HCT116 (cell line): ENCODE measurements at regions not wholly inside any gene's neighbourhood (a gene's known extent, or its start where the extent isn't known, plus 50 kb on each side); places are given as distances from the start of the nearest gene placed in this dataset.

Experiments
- ATAC-seq: fragments of 200-7000 bp; cut with Tn5 transposase; 2 replicates; pipeline ENCODE4 v1.9.1; 2020; ENCODE audit warnings: mild to moderate bottlenecking, moderate library complexity
- BruUV-seq: library from RNA; stranded (reverse); fragments of 400-500 nt; replicated peaks from 2 replicates; lab custom pipeline; 2021; lab: Mats Ljungman, UMichigan
- CTCF ChIA-PET: fragments of 300-600 bp; sonication (Branson Sonifier 250); formaldehyde crosslinking; loops from one replicate; lab custom pipeline; 2021; ENCODE audit warnings: antibody characterized with exemption; lab: Charles Lee
- POLR2A ChIA-PET: fragments of 300-600, 350-600 bp; sonication (Branson Sonifier 250); formaldehyde crosslinking; loops from one replicate; lab custom pipeline; 2021; ENCODE audit warnings: antibody characterized with exemption; lab: Charles Lee
- RAD21 ChIA-PET, 2 experiments: fragments of 300-600 bp; sonication (Branson Sonifier 250); formaldehyde crosslinking; loops; one replicate each; lab custom pipeline; 2023; ENCODE audit warnings: low total read pairs in 2 of 2; ENCODE audit not compliant: uncharacterized antibody in 2 of 2, unreplicated experiment in 2 of 2, low non-redundant PET in 1 of 2; lab: Charles Lee
- DNase-seq: peaks from one replicate; pipeline ENCODE4 v3.0.0-alpha.2; 2010; ENCODE audit warnings: low read depth, low spot score
- H2AFZ ChIP-seq: fragments of 200-600 bp; shearing (Covaris generic), sonication (generic); 2 replicates; pipeline ENCODE4 v1.6.1; 2017; ENCODE audit warnings: low read depth, mixed run types, mixed read lengths, antibody characterized with exemption, low read length; ENCODE audit not compliant: poor library complexity, severe bottlenecking
- H3K27ac ChIP-seq: 2 replicates; pipeline ENCODE4 v1.5.1; 2012; ENCODE audit warnings: low read depth, low read length
- H3K27me3 ChIP-seq: fragments of 200-600 bp; sonication (generic); 2 replicates; pipeline ENCODE4 v1.6.1; 2016; ENCODE audit warnings: mixed run types, low read length, mixed read lengths; ENCODE audit not compliant: insufficient read depth
- H3K36me3 ChIP-seq, 2 experiments: fragments of 200-500 bp in 1 of 2; fragments of 200-600 bp in 1 of 2; sonication (Bioruptor generic) in 1 of 2; sonication (generic) in 1 of 2; 2 replicates each; pipeline versions ENCODE4 v1.5.1 to v1.6.1; 2014 to 2016; ENCODE audit warnings: low read length in 2 of 2, inconsistent platforms in 1 of 2, mixed read lengths in 1 of 2, mixed run types in 1 of 2; ENCODE audit not compliant: insufficient read depth in 2 of 2, control insufficient read depth in 1 of 2
- H3K4me1 ChIP-seq, 2 experiments: fragments of 200-600 bp in 1 of 2; sonication (generic) in 1 of 2; 2 replicates each; pipeline versions ENCODE4 v1.5.1 to v1.6.1; 2012 to 2017; ENCODE audit warnings: low read length in 2 of 2, inconsistent platforms in 1 of 2, mild to moderate bottlenecking in 1 of 2, mixed read lengths in 1 of 2, mixed run types in 1 of 2, moderate library complexity in 1 of 2; ENCODE audit not compliant: insufficient read depth in 2 of 2, control insufficient read depth in 1 of 2
- H3K4me2 ChIP-seq: fragments of 200-600 bp; sonication (generic); 2 replicates; pipeline ENCODE4 v1.6.1; 2017; ENCODE audit warnings: mixed run types, low read length, mixed read lengths
- H3K4me3 ChIP-seq, 2 experiments: fragments of 200-600 bp in 1 of 2; sonication (generic) in 1 of 2; replicated peaks in 1 of 2; 2 replicates each; pipeline ENCODE4 v1.5.1; 2011 to 2016; ENCODE audit warnings: low read length in 2 of 2, control low read depth in 1 of 2, low read depth in 1 of 2, mild to moderate bottlenecking in 1 of 2, mixed read lengths in 1 of 2, mixed run types in 1 of 2
- H3K79me2 ChIP-seq: fragments of 200-600 bp; sonication (generic); 2 replicates; pipeline ENCODE4 v1.6.1; 2017; ENCODE audit warnings: mild to moderate bottlenecking, mixed run types, low read length, moderate library complexity, mixed read lengths; ENCODE audit not compliant: insufficient read depth
- H3K9ac ChIP-seq: fragments of 200-600 bp; sonication (generic); 2 replicates; pipeline ENCODE4 v1.6.1; 2016; ENCODE audit warnings: low read length, mixed read lengths
- H3K9me2 ChIP-seq: fragments of 200-600 bp; sonication (generic), shearing (Covaris generic); 2 replicates; pipeline ENCODE4 v1.6.1; 2017; ENCODE audit warnings: mixed run types, mild to moderate bottlenecking, moderate library complexity; ENCODE audit not compliant: insufficient read depth
- H3K9me3 ChIP-seq, 2 experiments: fragments of 200-500 bp in 1 of 2; fragments of 200-600 bp in 1 of 2; sonication (Bioruptor generic) in 1 of 2; sonication (generic) in 1 of 2; 2 replicates each; pipeline ENCODE4 v1.6.1; 2014 to 2017; ENCODE audit warnings: low read length in 2 of 2, mixed read lengths in 2 of 2, inconsistent platforms in 1 of 2, low read depth in 1 of 2, mild to moderate bottlenecking in 1 of 2, mixed run types in 1 of 2, moderate library complexity in 1 of 2; ENCODE audit not compliant: control insufficient read depth in 1 of 2, insufficient read depth in 1 of 2
- H4K20me1 ChIP-seq: fragments of 200-600 bp; sonication (generic), shearing (Covaris generic); 2 replicates; pipeline ENCODE4 v1.6.1; 2017; ENCODE audit warnings: mixed run types, mild to moderate bottlenecking, moderate library complexity; ENCODE audit not compliant: insufficient read depth
- CBX3 ChIP-seq: IDR thresholded peaks from 2 replicates; pipeline ENCODE4 v1.6.1; 2012; ENCODE audit warnings: low read depth
- CEBPB ChIP-seq: IDR thresholded peaks from 2 replicates; pipeline ENCODE4 v1.6.1; 2012; ENCODE audit warnings: low read depth
- EGR1 ChIP-seq: IDR thresholded peaks from 2 replicates; pipeline ENCODE4 v1.6.1; 2012; ENCODE audit warnings: low read depth
- EZH2 ChIP-seq: fragments of 200-600 bp; sonication (generic); IDR thresholded peaks from 2 replicates; pipeline ENCODE4 v1.6.1; 2017; ENCODE audit warnings: antibody characterized with exemption, mixed run types
- EZH2phosphoT487 ChIP-seq: fragments of 200-600 bp; IDR thresholded peaks from 2 replicates; pipeline ENCODE4 v1.6.1; 2018; ENCODE audit warnings: antibody characterized with exemption, borderline replicate concordance
- FOSL1 ChIP-seq: IDR thresholded peaks from 2 replicates; pipeline ENCODE4 v1.6.1; 2012; ENCODE audit warnings: low read depth
- JUND ChIP-seq: IDR thresholded peaks from 2 replicates; pipeline ENCODE4 v1.6.1; 2012
- POLR2A ChIP-seq: IDR thresholded peaks from 2 replicates; pipeline ENCODE4 v1.7.0; 2011; ENCODE audit warnings: borderline replicate concordance; ENCODE audit not compliant: insufficient read depth, insufficient read length; ENCODE audit errors: extremely low read depth
- POLR2AphosphoS5 ChIP-seq: IDR thresholded peaks from 2 replicates; pipeline ENCODE4 v1.6.1; 2011; ENCODE audit warnings: mild to moderate bottlenecking, low read depth, low read length, moderate library complexity
- RAD21 ChIP-seq: IDR thresholded peaks from 2 replicates; pipeline ENCODE4 v1.6.1; 2012; ENCODE audit warnings: low read depth, mild to moderate bottlenecking
- SIN3A ChIP-seq: IDR thresholded peaks from 2 replicates; pipeline ENCODE4 v1.6.1; 2012; ENCODE audit warnings: low read depth
- SP1 ChIP-seq: IDR thresholded peaks from 2 replicates; pipeline ENCODE4 v1.6.1; 2012; ENCODE audit warnings: low read depth
- SRF ChIP-seq: IDR thresholded peaks from 2 replicates; pipeline ENCODE4 v1.6.1; 2012; ENCODE audit warnings: low read depth
- TCF7L2 ChIP-seq: IDR thresholded peaks from 2 replicates; pipeline ENCODE4 v1.7.0; 2011; ENCODE audit warnings: borderline replicate concordance, inconsistent platforms; ENCODE audit not compliant: insufficient read depth, insufficient read length; ENCODE audit errors: extremely low read depth
- YY1 ChIP-seq: IDR thresholded peaks from 2 replicates; pipeline ENCODE4 v1.6.1; 2011; ENCODE audit warnings: low read length, low read depth, moderate library complexity, mild to moderate bottlenecking; ENCODE audit not compliant: insufficient replicate concordance; ENCODE audit errors: extremely low read depth
- ZFX ChIP-seq: fragments of 450-650 bp; IDR thresholded peaks from 2 replicates; pipeline ENCODE4 v1.6.1; 2017
- ZNF274 ChIP-seq: fragments of 200-500 bp; sonication (Bioruptor generic); IDR thresholded peaks from 2 replicates; pipeline ENCODE4 v1.6.1; 2014; ENCODE audit warnings: mild to moderate bottlenecking, low read depth, low read length, inconsistent platforms
- intact Hi-C: fragments of 100-400 bp; cut with micrococcal nuclease; formaldehyde crosslinking; loops from 2 replicates; pipeline ENCODE4 v1.10.0; 2022
- TF ChIP-seq, protein P1 (sequence below): IDR thresholded peaks from 2 replicates; pipeline ENCODE4 v1.6.1; 2012; ENCODE audit warnings: low read depth
- TF ChIP-seq, protein P2 (sequence below): IDR thresholded peaks from 2 replicates; pipeline ENCODE4 v1.6.1; 2012
- TF ChIP-seq, protein P3 (sequence below): IDR thresholded peaks from 2 replicates; pipeline ENCODE4 v1.6.1; 2012

DNA sequence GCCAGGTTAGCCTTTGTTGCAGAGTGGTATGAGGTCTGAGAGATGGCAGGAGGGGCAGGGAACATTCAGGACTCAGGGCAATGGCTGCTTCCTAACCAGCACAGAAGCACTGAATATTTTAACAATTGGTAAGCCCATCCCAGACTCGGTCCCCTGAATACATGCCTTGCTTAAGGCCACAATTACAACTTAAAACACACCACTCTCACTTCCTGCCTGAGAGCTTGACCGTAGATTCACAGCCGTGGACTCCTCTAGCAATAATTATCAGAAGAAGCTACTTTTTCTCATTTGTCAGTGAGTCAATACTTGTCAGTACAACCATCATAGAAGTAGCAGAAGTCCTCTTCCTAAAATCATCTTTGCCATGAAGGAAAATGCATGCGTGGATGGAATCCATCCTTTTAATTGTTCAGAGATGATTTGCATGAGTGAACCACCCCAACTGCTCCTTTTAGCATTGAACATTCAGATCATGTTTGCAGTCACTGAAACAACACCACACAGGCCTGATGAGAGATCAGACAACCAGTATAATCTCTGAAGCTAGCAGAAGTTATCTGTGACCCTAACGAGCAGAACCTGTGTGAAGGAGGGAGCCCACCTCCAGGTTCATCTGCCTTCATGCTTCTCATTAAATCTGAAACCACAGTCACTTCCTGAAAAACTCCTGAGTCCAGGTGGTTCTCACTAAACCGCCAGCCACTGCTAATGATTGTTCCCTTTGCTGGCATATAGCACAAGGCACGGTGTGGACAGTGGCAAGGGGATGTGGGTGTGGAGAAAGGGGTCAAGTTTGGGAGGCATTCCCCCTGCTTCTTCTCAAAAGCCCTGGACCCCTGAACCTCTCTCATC lies 333.9 kb upstream of the CNR1 start:
- DNase-seq (no peak), ATAC-seq (no peak)
- Histone ChIP-seq H3K4me1 (no peaks in the 10 kb centered on the region), H3K27ac (no peak overlapping the region), H3K36me3 (no peaks in the 10 kb centered on the region), H3K9me2 (no peaks in the 10 kb centered on the region), H3K9me3 (no peaks in the 10 kb centered on the region), H3K79me2 (no peaks in the 10 kb centered on the region), H3K27me3 (no peaks in the 10 kb centered on the region), H3K9ac (no peak overlapping the region), H3K4me2 (no peak overlapping the region), H3K4me3 (no peak overlapping the region), H4K20me1 (no peaks in the 10 kb centered on the region), H2AFZ (no peak overlapping the region)
- no TSS peak for BruUV-seq
- intact Hi-C loops = loop anchor here (10.0 kb wide), 1 partner anchor 1435 kb away; no protein-coding TSS in a partner anchor
- ChIA-PET CTCF (no interaction called here), POLR2A (no interaction called here), RAD21 (no interaction called here)
- TF ChIP-seq ZFX (no peak), SP1 (no peak), JUND (no peak), FOSL1 (no peak), EZH2 (no peak), RAD21 (no peak), CEBPB (no peak), POLR2A (no peak), YY1 (no peak), SIN3A (no peak), POLR2AphosphoS5 (no peak), TCF7L2 (no peak), EZH2phosphoT487 (no peak), ZNF274 (no peak), CBX3 (no peak), EGR1 (no peak), SRF (no peak)
- TF ChIP-seq, protein P1, sequence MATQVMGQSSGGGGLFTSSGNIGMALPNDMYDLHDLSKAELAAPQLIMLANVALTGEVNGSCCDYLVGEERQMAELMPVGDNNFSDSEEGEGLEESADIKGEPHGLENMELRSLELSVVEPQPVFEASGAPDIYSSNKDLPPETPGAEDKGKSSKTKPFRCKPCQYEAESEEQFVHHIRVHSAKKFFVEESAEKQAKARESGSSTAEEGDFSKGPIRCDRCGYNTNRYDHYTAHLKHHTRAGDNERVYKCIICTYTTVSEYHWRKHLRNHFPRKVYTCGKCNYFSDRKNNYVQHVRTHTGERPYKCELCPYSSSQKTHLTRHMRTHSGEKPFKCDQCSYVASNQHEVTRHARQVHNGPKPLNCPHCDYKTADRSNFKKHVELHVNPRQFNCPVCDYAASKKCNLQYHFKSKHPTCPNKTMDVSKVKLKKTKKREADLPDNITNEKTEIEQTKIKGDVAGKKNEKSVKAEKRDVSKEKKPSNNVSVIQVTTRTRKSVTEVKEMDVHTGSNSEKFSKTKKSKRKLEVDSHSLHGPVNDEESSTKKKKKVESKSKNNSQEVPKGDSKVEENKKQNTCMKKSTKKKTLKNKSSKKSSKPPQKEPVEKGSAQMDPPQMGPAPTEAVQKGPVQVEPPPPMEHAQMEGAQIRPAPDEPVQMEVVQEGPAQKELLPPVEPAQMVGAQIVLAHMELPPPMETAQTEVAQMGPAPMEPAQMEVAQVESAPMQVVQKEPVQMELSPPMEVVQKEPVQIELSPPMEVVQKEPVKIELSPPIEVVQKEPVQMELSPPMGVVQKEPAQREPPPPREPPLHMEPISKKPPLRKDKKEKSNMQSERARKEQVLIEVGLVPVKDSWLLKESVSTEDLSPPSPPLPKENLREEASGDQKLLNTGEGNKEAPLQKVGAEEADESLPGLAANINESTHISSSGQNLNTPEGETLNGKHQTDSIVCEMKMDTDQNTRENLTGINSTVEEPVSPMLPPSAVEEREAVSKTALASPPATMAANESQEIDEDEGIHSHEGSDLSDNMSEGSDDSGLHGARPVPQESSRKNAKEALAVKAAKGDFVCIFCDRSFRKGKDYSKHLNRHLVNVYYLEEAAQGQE = no peak
- TF ChIP-seq, protein P2, sequence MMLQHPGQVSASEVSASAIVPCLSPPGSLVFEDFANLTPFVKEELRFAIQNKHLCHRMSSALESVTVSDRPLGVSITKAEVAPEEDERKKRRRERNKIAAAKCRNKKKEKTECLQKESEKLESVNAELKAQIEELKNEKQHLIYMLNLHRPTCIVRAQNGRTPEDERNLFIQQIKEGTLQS = no peak
- TF ChIP-seq, protein P3, sequence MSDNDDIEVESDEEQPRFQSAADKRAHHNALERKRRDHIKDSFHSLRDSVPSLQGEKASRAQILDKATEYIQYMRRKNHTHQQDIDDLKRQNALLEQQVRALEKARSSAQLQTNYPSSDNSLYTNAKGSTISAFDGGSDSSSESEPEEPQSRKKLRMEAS = no peak
